Astrocyte (in vitro differentiated cells and primary cell): ENCODE measurements at regions not wholly inside any gene's neighbourhood (a gene's known extent, or its start where the extent isn't known, plus 50 kb on each side); places are given as distances from the start of the nearest gene placed in this dataset.

Experiments
- DNase-seq: peaks from one replicate; pipeline ENCODE4 v3.0.0-alpha.2; 2010; ENCODE audit warnings: low read depth
- FAIRE-seq: peaks from 2 replicates; lab custom pipeline; 2011; peaks lifted over from hg19 to GRCh38; lab: Jason Lieb, UNC
- H2AFZ ChIP-seq: 2 replicates; pipeline ENCODE4 v1.6.0; 2012; ENCODE audit warnings: low read depth, low read length, inconsistent platforms
- H3K27ac ChIP-seq: 2 replicates; pipeline ENCODE4 v1.5.1; 2011; ENCODE audit warnings: low read depth, low read length, inconsistent platforms
- H3K27me3 ChIP-seq: 2 replicates; pipeline ENCODE4 v1.6.0; 2011; ENCODE audit warnings: low read length, inconsistent platforms; ENCODE audit not compliant: insufficient read depth
- H3K36me3 ChIP-seq: 2 replicates; pipeline ENCODE4 v1.5.1; 2011; ENCODE audit warnings: low read length, inconsistent platforms; ENCODE audit not compliant: insufficient read depth
- H3K4me1 ChIP-seq: 2 replicates; pipeline ENCODE4 v1.5.1; 2011; ENCODE audit warnings: low read length, inconsistent platforms; ENCODE audit not compliant: insufficient read depth
- H3K4me2 ChIP-seq: 2 replicates; pipeline ENCODE4 v1.6.0; 2012; ENCODE audit warnings: low read length, inconsistent platforms
- H3K4me3 ChIP-seq: 2 replicates; pipeline ENCODE4 v1.5.1; 2011; ENCODE audit warnings: low read depth, mild to moderate bottlenecking, low read length, inconsistent platforms; ENCODE audit not compliant: insufficient read depth
- H3K79me2 ChIP-seq: 2 replicates; pipeline ENCODE4 v1.6.0; 2012; ENCODE audit warnings: mild to moderate bottlenecking, low read length, inconsistent platforms; ENCODE audit not compliant: insufficient read depth
- H3K9ac ChIP-seq: 2 replicates; pipeline ENCODE4 v1.6.0; 2012; ENCODE audit warnings: mild to moderate bottlenecking, low read length, inconsistent platforms
- H3K9me3 ChIP-seq: 2 replicates; pipeline ENCODE4 v1.5.1; 2012; ENCODE audit warnings: low read depth, mild to moderate bottlenecking, low read length, inconsistent platforms; ENCODE audit not compliant: insufficient read depth
- H4K20me1 ChIP-seq: 2 replicates; pipeline ENCODE4 v1.6.0; 2012; ENCODE audit warnings: low read length, inconsistent platforms; ENCODE audit not compliant: insufficient read depth
- H3K27ac Mint-ChIP-seq: one replicate; pipeline ENCODE4 v1.8.0; 2021; ENCODE audit warnings: mild to moderate bottlenecking, mixed read lengths; ENCODE audit not compliant: unreplicated experiment
- H3K27me3 Mint-ChIP-seq: one replicate; pipeline ENCODE4 v1.8.0; 2021; ENCODE audit warnings: low read depth, mixed read lengths; ENCODE audit not compliant: unreplicated experiment
- H3K36me3 Mint-ChIP-seq: one replicate; pipeline ENCODE4 v1.8.0; 2021; ENCODE audit warnings: low read depth, mixed read lengths; ENCODE audit not compliant: unreplicated experiment
- H3K4me1 Mint-ChIP-seq: one replicate; pipeline ENCODE4 v1.8.0; 2021; ENCODE audit warnings: low read depth, mixed read lengths; ENCODE audit not compliant: unreplicated experiment
- H3K4me3 Mint-ChIP-seq: one replicate; pipeline ENCODE4 v1.8.0; 2021; ENCODE audit warnings: mild to moderate bottlenecking, moderate library complexity, mixed read lengths; ENCODE audit not compliant: unreplicated experiment
- H3K9me3 Mint-ChIP-seq: one replicate; pipeline ENCODE4 v1.8.0; 2021; ENCODE audit warnings: mild to moderate bottlenecking, mixed read lengths; ENCODE audit not compliant: unreplicated experiment
- CTCF ChIP-seq: IDR thresholded peaks from 2 replicates; pipeline ENCODE4 v1.5.1; 2011; ENCODE audit warnings: low read depth, mild to moderate bottlenecking, inconsistent platforms, low read length, moderate library complexity; ENCODE audit not compliant: insufficient read depth
- EZH2 ChIP-seq: IDR thresholded peaks from 2 replicates; pipeline ENCODE4 v1.6.1; 2012; ENCODE audit warnings: mild to moderate bottlenecking, low read length, inconsistent platforms; ENCODE audit not compliant: insufficient read depth

DNA sequence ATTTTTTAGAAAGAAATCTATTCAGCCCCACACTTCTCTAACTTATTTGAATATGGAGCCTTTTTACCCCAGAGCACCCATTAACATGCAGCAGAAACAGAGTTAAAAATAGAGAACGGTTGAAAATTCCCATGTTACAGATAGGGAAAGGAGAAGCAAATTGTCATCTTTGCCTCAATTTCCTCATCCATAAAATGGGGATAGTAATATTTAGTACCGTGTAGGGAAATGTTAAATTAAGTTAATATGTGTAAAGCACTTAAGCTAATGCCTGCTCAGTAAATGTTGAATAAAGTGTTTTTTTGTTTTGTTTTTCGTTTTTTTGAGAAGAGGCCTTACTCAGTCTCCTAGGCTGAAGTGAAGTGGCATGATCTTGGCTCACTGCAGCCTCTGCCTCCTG is 50.3 kb downstream of the NAV1 start:
- Histone ChIP-seq H3K4me2 (no peak overlapping the region), H3K27ac (no peak overlapping the region), H3K36me3 (peaks cover 12% of the 10 kb centered on the region), H4K20me1 (peaks cover 49% of the 10 kb centered on the region), H3K9ac (no peak overlapping the region), H3K4me1 (peaks cover 31% of the 10 kb centered on the region), H3K27me3 (no peaks in the 10 kb centered on the region), H2AFZ (no peak overlapping the region), H3K9me3 (no peaks in the 10 kb centered on the region), H3K4me3 (no peak overlapping the region), H3K79me2 (peaks cover 66% of the 10 kb centered on the region)
- Mint-ChIP-seq H3K36me3 (peaks cover 20% of the 10 kb centered on the region), H3K27ac (no peak overlapping the region), H3K4me1 (peaks cover 36% of the 10 kb centered on the region), H3K4me3 (no peak overlapping the region), H3K9me3 (no peaks in the 10 kb centered on the region), H3K27me3 (peaks cover 3% of the 10 kb centered on the region)
- DNase-seq (no peak), FAIRE-seq (no peak)
- TF ChIP-seq EZH2 = no peak
- TF ChIP-seq CTCF = no peak

DNA sequence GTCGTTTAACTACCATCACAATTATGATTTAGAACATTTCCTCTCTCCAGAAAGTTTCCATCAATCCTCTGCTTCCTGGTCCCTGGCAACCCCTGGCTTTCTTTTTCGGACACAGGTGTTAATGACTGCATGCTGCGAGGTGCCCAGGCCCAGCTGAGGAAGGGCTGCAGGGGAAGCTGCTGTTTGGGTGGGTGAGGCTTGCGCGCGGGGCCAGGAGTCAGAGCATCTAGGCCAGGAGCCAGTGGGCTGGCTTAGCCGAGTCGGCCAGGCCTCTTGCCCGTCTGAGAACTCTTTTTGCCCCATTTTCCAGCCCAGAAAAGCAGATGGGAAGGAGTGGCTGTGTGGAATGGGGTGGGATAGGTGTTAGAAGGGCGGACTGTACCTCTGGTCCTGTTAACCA is 51.5 kb downstream of the NAV1 start:
- no peak for TF ChIP-seq EZH2
- no peak for TF ChIP-seq CTCF
- no peak overlapping the region for H3K9ac ChIP-seq
- no peak overlapping the region for H3K4me3 Mint-ChIP-seq
- H3K4me1 Mint-ChIP-seq = peaks cover 27% of the 10 kb centered on the region
- no peaks in the 10 kb centered on the region for H3K9me3 Mint-ChIP-seq
- DNase-seq (no peak), FAIRE-seq (no peak)
- no peak overlapping the region for H3K4me2 ChIP-seq
- no peak overlapping the region for H3K4me3 ChIP-seq
- H3K79me2 ChIP-seq = peaks cover 66% of the 10 kb centered on the region
- no peak overlapping the region for H3K27ac Mint-ChIP-seq
- no peaks in the 10 kb centered on the region for H3K9me3 ChIP-seq
- H3K36me3 ChIP-seq = peaks cover 12% of the 10 kb centered on the region
- H3K27me3 ChIP-seq = no peaks in the 10 kb centered on the region
- H2AFZ ChIP-seq = no peak overlapping the region
- H3K27ac ChIP-seq = no peak overlapping the region
- peaks cover 50% of the 10 kb centered on the region for H4K20me1 ChIP-seq
- H3K4me1 ChIP-seq = peaks cover 23% of the 10 kb centered on the region
- H3K36me3 Mint-ChIP-seq = peaks cover 16% of the 10 kb centered on the region
- peaks cover 3% of the 10 kb centered on the region for H3K27me3 Mint-ChIP-seq

DNA sequence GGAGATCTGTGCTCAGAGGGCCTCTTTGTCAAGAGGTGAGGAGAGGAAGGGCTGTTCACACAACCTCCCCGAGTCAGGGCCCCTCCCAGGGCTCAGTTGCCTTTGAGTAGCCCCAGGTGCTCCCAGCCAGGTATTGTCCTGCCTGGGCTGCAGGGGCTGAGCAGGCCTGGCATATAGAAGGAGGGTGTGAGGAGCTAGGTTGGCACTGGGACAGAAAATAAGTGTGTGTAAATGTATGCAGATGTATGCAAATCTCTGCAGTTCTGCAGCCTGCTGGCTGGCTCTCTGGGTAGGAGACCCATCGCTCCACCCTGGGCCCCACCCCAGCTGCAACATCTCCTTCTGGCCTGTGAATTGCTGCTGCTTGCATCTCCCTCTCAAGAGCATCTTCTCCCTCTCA is 52.4 kb downstream of the NAV1 start:
- Histone ChIP-seq H3K79me2 (peaks cover 68% of the 10 kb centered on the region), H2AFZ (no peak overlapping the region), H3K4me1 (peaks cover 23% of the 10 kb centered on the region), H3K4me2 (no peak overlapping the region), H3K9me3 (no peaks in the 10 kb centered on the region), H3K27me3 (no peaks in the 10 kb centered on the region), H4K20me1 (peaks cover 59% of the 10 kb centered on the region), H3K36me3 (peaks cover 14% of the 10 kb centered on the region), H3K27ac (no peak overlapping the region), H3K9ac (no peak overlapping the region), H3K4me3 (no peak overlapping the region)
- peaks cover 19% of the 10 kb centered on the region for H3K4me1 Mint-ChIP-seq
- no peaks in the 10 kb centered on the region for H3K9me3 Mint-ChIP-seq
- FAIRE-seq (no peak), DNase-seq (no peak)
- peaks cover 16% of the 10 kb centered on the region for H3K36me3 Mint-ChIP-seq
- no peak overlapping the region for H3K27ac Mint-ChIP-seq
- peaks cover 3% of the 10 kb centered on the region for H3K27me3 Mint-ChIP-seq
- TF ChIP-seq EZH2 = no peak
- no peak for TF ChIP-seq CTCF
- no peak overlapping the region for H3K4me3 Mint-ChIP-seq
